ENCODE measurements at regions not wholly inside any gene's neighbourhood (a gene's known extent, or its start where the extent isn't known, plus 50 kb on each side); places are given as distances from the start of the nearest gene placed in this dataset.
A peak's percentile ranks its signal among the peaks of the same experiment; 100 is the strongest.

DNA sequence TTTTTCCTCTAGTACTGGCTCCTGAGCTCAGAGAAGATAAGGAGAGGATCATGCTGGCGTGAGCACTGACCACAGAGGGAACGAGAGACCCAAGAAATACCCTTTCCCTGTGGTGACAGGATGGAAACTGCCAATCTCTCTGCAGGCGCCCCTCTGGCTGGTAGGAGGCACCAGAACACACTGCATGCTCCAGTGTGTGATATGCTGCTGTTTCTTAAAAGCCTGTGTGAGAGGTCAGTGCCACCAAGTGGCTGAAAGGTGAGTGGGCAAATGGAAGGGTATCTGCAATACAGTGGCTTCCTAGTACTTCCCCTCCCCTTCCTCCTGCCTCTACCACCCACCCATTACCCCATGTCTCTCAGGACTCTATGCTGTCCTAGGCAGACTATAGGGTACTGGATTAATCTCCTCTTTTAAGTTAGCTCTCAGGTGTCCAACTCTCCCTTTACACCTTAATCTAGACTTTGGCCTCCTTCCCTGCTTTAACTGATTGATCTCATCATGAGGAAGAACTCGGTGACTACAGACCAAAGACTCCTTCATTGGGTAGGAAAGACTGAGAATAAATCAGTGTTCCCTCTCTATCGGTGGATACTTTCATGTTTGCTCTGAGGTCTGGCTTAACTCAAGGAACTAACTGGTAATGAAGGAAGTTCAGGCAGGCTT, 283.6 kb downstream of the ADRA2A start:
- ChIA-PET POLR2A (no interaction called here), CTCF (interaction anchor here (0.8 kb wide), 1 partner anchor 284 kb away, joined by 5 read pairs; the partner anchor contains the start of gene ADRA2A)
- H3K27me3 Mint-ChIP-seq (ENCODE audit: low read depth) = no peaks in the 10 kb centered on the region

DNA sequence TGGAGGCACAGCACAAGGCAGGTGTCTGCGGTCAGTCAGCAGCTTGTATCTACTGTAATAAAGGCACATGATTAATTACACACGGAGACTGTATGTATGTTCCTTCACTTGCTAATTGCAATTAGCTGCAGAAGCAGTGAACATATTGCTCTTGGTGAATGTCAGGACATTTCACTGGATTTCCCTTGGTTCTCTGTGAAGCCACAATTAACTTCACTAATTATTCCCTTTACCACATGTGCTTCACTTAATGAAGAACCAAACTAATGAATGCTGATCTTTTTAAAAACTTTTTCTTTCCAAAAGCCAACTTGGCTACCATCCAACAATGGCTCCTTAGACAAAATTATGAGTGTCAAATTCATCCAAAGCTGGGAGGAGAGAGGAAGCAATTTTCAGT, 290.7 kb downstream of the ADRA2A start:
- no peak overlapping the region for H3K4me3 Mint-ChIP-seq
- DNase-seq (ENCODE audit: low spot score) = no peak
- H3K4me1 Mint-ChIP-seq = peaks cover 25% of the 10 kb centered on the region
- POLR2A ChIA-PET = no interaction called here
- CTCF ChIA-PET = no interaction called here
- no peak overlapping the region for H3K27ac Mint-ChIP-seq
- 0 out of 2 replicates have a peak, but pooled peaks cover 5% of the 10 kb centered on the region for H3K9me3 Mint-ChIP-seq
- no peaks in the 10 kb centered on the region for H3K36me3 Mint-ChIP-seq
- TF ChIP-seq, protein P1, sequence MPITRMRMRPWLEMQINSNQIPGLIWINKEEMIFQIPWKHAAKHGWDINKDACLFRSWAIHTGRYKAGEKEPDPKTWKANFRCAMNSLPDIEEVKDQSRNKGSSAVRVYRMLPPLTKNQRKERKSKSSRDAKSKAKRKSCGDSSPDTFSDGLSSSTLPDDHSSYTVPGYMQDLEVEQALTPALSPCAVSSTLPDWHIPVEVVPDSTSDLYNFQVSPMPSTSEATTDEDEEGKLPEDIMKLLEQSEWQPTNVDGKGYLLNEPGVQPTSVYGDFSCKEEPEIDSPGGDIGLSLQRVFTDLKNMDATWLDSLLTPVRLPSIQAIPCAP (CRISPR knock-in tag; IDR thresholded peaks at IDR 0.05) = no peak
- no peak for TF ChIP-seq ZNF396 (CRISPR knock-in tag; IDR thresholded peaks at IDR 0.05; ENCODE audit: borderline replicate concordance)
- TF ChIP-seq NR3C1 (CRISPR knock-in tag; conservative IDR thresholded peaks at IDR 0.05; ENCODE audit: low read depth) = no peak
- TF ChIP-seq TP53 (CRISPR knock-in tag; IDR thresholded peaks at IDR 0.05) = no peak
- TF ChIP-seq ZNF317 (CRISPR knock-in tag; IDR thresholded peaks at IDR 0.05; ENCODE audit: borderline replicate concordance, low read depth) = no peak
- no peak for TF ChIP-seq JAZF1 (CRISPR knock-in tag; IDR thresholded peaks at IDR 0.05)
- no peak for ATAC-seq
- H3K27me3 Mint-ChIP-seq (ENCODE audit: low read depth) = peaks cover 51% of the 10 kb centered on the region

More for the DNA sequence above, 283.6 kb downstream of the ADRA2A start:
- peak; percentile 100 for ATAC-seq
- Mint-ChIP-seq H3K27ac (no peak overlapping the region), H3K9me3 (no peaks in the 10 kb centered on the region), H3K4me1 (peaks cover 9% of the 10 kb centered on the region), H3K36me3 (no peaks in the 10 kb centered on the region), H3K4me3 (no peak overlapping the region)
- TF ChIP-seq, protein P2, sequence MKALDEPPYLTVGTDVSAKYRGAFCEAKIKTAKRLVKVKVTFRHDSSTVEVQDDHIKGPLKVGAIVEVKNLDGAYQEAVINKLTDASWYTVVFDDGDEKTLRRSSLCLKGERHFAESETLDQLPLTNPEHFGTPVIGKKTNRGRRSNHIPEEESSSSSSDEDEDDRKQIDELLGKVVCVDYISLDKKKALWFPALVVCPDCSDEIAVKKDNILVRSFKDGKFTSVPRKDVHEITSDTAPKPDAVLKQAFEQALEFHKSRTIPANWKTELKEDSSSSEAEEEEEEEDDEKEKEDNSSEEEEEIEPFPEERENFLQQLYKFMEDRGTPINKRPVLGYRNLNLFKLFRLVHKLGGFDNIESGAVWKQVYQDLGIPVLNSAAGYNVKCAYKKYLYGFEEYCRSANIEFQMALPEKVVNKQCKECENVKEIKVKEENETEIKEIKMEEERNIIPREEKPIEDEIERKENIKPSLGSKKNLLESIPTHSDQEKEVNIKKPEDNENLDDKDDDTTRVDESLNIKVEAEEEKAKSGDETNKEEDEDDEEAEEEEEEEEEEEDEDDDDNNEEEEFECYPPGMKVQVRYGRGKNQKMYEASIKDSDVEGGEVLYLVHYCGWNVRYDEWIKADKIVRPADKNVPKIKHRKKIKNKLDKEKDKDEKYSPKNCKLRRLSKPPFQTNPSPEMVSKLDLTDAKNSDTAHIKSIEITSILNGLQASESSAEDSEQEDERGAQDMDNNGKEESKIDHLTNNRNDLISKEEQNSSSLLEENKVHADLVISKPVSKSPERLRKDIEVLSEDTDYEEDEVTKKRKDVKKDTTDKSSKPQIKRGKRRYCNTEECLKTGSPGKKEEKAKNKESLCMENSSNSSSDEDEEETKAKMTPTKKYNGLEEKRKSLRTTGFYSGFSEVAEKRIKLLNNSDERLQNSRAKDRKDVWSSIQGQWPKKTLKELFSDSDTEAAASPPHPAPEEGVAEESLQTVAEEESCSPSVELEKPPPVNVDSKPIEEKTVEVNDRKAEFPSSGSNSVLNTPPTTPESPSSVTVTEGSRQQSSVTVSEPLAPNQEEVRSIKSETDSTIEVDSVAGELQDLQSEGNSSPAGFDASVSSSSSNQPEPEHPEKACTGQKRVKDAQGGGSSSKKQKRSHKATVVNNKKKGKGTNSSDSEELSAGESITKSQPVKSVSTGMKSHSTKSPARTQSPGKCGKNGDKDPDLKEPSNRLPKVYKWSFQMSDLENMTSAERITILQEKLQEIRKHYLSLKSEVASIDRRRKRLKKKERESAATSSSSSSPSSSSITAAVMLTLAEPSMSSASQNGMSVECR (CRISPR knock-in tag; IDR thresholded peaks at IDR 0.05; ENCODE audit: borderline replicate concordance) = no peak
- TF ChIP-seq OVOL2 (CRISPR knock-in tag; IDR thresholded peaks at IDR 0.05; ENCODE audit: borderline replicate concordance) = no peak
- TF ChIP-seq ZNF671 (CRISPR knock-in tag; IDR thresholded peaks at IDR 0.05) = no peak
- TF ChIP-seq, protein P3, sequence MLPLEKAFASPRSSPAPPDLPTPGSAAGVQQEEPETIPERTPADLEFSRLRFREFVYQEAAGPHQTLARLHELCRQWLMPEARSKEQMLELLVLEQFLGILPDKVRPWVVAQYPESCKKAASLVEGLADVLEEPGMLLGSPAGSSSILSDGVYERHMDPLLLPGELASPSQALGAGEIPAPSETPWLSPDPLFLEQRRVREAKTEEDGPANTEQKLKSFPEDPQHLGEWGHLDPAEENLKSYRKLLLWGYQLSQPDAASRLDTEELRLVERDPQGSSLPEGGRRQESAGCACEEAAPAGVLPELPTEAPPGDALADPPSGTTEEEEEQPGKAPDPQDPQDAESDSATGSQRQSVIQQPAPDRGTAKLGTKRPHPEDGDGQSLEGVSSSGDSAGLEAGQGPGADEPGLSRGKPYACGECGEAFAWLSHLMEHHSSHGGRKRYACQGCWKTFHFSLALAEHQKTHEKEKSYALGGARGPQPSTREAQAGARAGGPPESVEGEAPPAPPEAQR (CRISPR knock-in tag; IDR thresholded peaks at IDR 0.05) = no peak
- TF ChIP-seq, protein P4, sequence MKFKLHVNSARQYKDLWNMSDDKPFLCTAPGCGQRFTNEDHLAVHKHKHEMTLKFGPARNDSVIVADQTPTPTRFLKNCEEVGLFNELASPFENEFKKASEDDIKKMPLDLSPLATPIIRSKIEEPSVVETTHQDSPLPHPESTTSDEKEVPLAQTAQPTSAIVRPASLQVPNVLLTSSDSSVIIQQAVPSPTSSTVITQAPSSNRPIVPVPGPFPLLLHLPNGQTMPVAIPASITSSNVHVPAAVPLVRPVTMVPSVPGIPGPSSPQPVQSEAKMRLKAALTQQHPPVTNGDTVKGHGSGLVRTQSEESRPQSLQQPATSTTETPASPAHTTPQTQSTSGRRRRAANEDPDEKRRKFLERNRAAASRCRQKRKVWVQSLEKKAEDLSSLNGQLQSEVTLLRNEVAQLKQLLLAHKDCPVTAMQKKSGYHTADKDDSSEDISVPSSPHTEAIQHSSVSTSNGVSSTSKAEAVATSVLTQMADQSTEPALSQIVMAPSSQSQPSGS (CRISPR knock-in tag; IDR thresholded peaks at IDR 0.05; ENCODE audit: borderline replicate concordance, low read depth) = no peak
- no peak for TF ChIP-seq ZNF396 (CRISPR knock-in tag; IDR thresholded peaks at IDR 0.05; ENCODE audit: borderline replicate concordance)
- no peak for TF ChIP-seq CBFB (CRISPR knock-in tag; IDR thresholded peaks at IDR 0.05; ENCODE audit: low read depth)
- no peak for TF ChIP-seq RELA (CRISPR knock-in tag; IDR thresholded peaks at IDR 0.05; ENCODE audit: borderline replicate concordance)
- peak; percentile 63 for DNase-seq (ENCODE audit: low spot score)

DNA sequence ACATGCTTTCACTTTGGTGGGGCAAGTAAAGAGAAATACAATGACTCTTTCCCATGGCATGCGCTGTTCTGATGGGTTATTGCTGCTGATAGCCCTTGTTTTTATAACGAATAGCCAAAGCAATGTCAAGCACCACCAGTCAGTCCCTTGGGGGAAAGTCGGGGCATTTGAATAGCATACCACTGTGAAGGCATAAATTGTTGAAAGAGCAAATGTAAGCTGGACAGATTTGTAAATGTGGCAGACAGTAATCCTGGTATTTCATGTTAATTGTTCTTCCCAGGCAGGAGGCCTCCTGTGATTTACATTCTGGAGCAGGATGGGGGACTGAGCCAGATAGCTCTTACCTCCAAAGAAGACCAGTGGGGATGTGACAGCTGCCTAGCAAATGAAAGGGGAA, 293.3 kb downstream of the ADRA2A start:
- no peak for TF ChIP-seq RELA (CRISPR knock-in tag; IDR thresholded peaks at IDR 0.05; ENCODE audit: borderline replicate concordance)
- TF ChIP-seq MYBL2 (CRISPR knock-in tag; IDR thresholded peaks at IDR 0.05) = no peak
- TF ChIP-seq ZNF396 (CRISPR knock-in tag; IDR thresholded peaks at IDR 0.05; ENCODE audit: borderline replicate concordance) = no peak
- no peak for TF ChIP-seq ZNF317 (CRISPR knock-in tag; IDR thresholded peaks at IDR 0.05; ENCODE audit: borderline replicate concordance, low read depth)
- no peak for TF ChIP-seq HMGA2 (CRISPR knock-in tag; IDR thresholded peaks at IDR 0.05)
- TF ChIP-seq, protein P5, sequence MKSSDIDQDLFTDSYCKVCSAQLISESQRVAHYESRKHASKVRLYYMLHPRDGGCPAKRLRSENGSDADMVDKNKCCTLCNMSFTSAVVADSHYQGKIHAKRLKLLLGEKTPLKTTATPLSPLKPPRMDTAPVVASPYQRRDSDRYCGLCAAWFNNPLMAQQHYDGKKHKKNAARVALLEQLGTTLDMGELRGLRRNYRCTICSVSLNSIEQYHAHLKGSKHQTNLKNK (CRISPR knock-in tag; IDR thresholded peaks at IDR 0.05) = 0 out of 2 replicates have a peak, but pooled peaks have one; percentile 22
- TF ChIP-seq ZNF232 (CRISPR knock-in tag; IDR thresholded peaks at IDR 0.05) = no peak
- no peak for TF ChIP-seq ZNF138 (CRISPR knock-in tag; conservative IDR thresholded peaks at IDR 0.05)
- no peak for TF ChIP-seq TP53 (CRISPR knock-in tag; IDR thresholded peaks at IDR 0.05)
- no peak for TF ChIP-seq PRRX2 (CRISPR knock-in tag; IDR thresholded peaks at IDR 0.05)
- TF ChIP-seq ZNF423 (CRISPR knock-in tag; IDR thresholded peaks at IDR 0.05) = no peak
- peak; percentile 79; the same call in 1 of the 2 replicates for TF ChIP-seq TEAD1 (CRISPR knock-in tag; IDR thresholded peaks at IDR 0.05)
- TF ChIP-seq, protein P6, sequence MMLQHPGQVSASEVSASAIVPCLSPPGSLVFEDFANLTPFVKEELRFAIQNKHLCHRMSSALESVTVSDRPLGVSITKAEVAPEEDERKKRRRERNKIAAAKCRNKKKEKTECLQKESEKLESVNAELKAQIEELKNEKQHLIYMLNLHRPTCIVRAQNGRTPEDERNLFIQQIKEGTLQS (CRISPR knock-in tag; conservative IDR thresholded peaks at IDR 0.05) = no peak
- POLR2A ChIA-PET = no interaction called here
- CTCF ChIA-PET = interaction anchor here (1.1 kb wide), 1 partner anchor 293 kb away, joined by 3 read pairs; the partner anchor contains the start of gene ADRA2A
- peak overlapping the region; percentile 75; the same call in 1 of the 2 replicates for H3K27ac Mint-ChIP-seq
- no peak overlapping the region for H3K4me3 Mint-ChIP-seq
- peaks cover 70% of the 10 kb centered on the region for H3K27me3 Mint-ChIP-seq (ENCODE audit: low read depth)
- 0 out of 2 replicates have a peak, but pooled peaks cover 5% of the 10 kb centered on the region for H3K9me3 Mint-ChIP-seq
- peaks cover 25% of the 10 kb centered on the region for H3K4me1 Mint-ChIP-seq
- H3K36me3 Mint-ChIP-seq = no peaks in the 10 kb centered on the region
- DNase-seq (ENCODE audit: low spot score) (no peak), ATAC-seq (peak; percentile 92)

Measured in WTC11 (cell line).